HG03135 (cell line): ENCODE measurements at regions not wholly inside any gene's neighbourhood (a gene's known extent, or its start where the extent isn't known, plus 50 kb on each side); places are given as distances from the start of the nearest gene placed in this dataset.
"Not testable (repeated sequence)": the region's sequence is repeated elsewhere in the genome, so short reads cannot be mapped to it uniquely, and the experiment has no call there.

Source experiments
- ATAC-seq: cut with Tn5 transposase; IDR thresholded peaks from one replicate; pipeline ENCODE4 v1.9.1; 2021; ENCODE audit warnings: mild to moderate bottlenecking, moderate library complexity; ENCODE audit not compliant: unreplicated experiment

- ATAC-seq: no peak
Observed at GRCh38 chr19:28466107-28467045, 746.6 kb downstream of the UQCRFS1 start.

- no peak for ATAC-seq
Observed at GRCh38 chr19:28465371-28466086, 747.4 kb downstream of the UQCRFS1 start.

- no peak for ATAC-seq
Observed at GRCh38 chr19:28463493-28464053, 749.4 kb downstream of the UQCRFS1 start.

- no peak for ATAC-seq
Observed at GRCh38 chr19:28457620-28458019, 755.3 kb downstream of the UQCRFS1 start.

GRCh38 chr19:28456708-28457320, 756.1 kb downstream of the UQCRFS1 start:
- ATAC-seq: no peak

- ATAC-seq: no peak
Observed at GRCh38 chr19:28456252-28456651, 756.7 kb downstream of the UQCRFS1 start.

GRCh38 chr19:28454083-28454482, 758.9 kb downstream of the UQCRFS1 start:
- ATAC-seq: no peak

GRCh38 chr19:28453420-28453819, 759.5 kb downstream of the UQCRFS1 start:
- ATAC-seq: no peak

GRCh38 chr19:28449803-28450202, 763.1 kb downstream of the UQCRFS1 start:
- no peak for ATAC-seq

GRCh38 chr19:28446511-28446910, 766.4 kb downstream of the UQCRFS1 start:
- no peak for ATAC-seq

GRCh38 chr19:28445826-28446225, 767.1 kb downstream of the UQCRFS1 start:
- no peak for ATAC-seq

GRCh38 chr19:28444362-28444761, 768.6 kb downstream of the UQCRFS1 start:
- no peak for ATAC-seq

GRCh38 chr19:28443361-28443760, 769.6 kb downstream of the UQCRFS1 start:
- no peak for ATAC-seq

GRCh38 chr19:28437390-28438346, 775.3 kb downstream of the UQCRFS1 start:
- ATAC-seq: no peak

- ATAC-seq: no peak
Observed at GRCh38 chr19:28436320-28436719, 776.6 kb downstream of the UQCRFS1 start.

- ATAC-seq: no peak
Observed at GRCh38 chr19:28435551-28436271, 777.2 kb downstream of the UQCRFS1 start.

- not testable (repeated sequence) for ATAC-seq
Observed at GRCh38 chr19:28434794-28435193, 778.2 kb downstream of the UQCRFS1 start.

GRCh38 chr19:28434365-28434764, 778.6 kb downstream of the UQCRFS1 start:
- not testable (repeated sequence) for ATAC-seq

GRCh38 chr19:28433166-28433565, 779.8 kb downstream of the UQCRFS1 start:
- not testable (repeated sequence) for ATAC-seq
